22Rv1 (cell line): ENCODE measurements at regions not wholly inside any gene's neighbourhood (a gene's known extent, or its start where the extent isn't known, plus 50 kb on each side); places are given as distances from the start of the nearest gene placed in this dataset.

Experiments used
- H3K27ac ChIP-seq: fragments of 450-650 bp; 2 replicates; pipeline ENCODE4 v1.5.1; 2017
- CTCF ChIP-seq: fragments of 450-650 bp; IDR thresholded peaks from 2 replicates; pipeline ENCODE4 v1.5.1; 2017; ENCODE audit warnings: mild to moderate bottlenecking
- ZFX ChIP-seq: fragments of 450-650 bp; IDR thresholded peaks from 2 replicates; pipeline ENCODE4 v1.6.1; 2017; ENCODE audit warnings: antibody characterized with exemption, borderline replicate concordance

GRCh38 chr18:78618726-78619125 is 360.9 kb upstream of the SALL3 start:
- TF ChIP-seq CTCF = no peak
- no peak for TF ChIP-seq ZFX
- H3K27ac ChIP-seq = no peak overlapping the region

- TF ChIP-seq ZFX (no peak), CTCF (no peak)
- no peak overlapping the region for H3K27ac ChIP-seq
Observed at GRCh38 chr18:78619854-78620253, 359.8 kb upstream of the SALL3 start.

- TF ChIP-seq CTCF = no peak
- TF ChIP-seq ZFX = no peak
- H3K27ac ChIP-seq = no peak overlapping the region
Observed at GRCh38 chr18:78620326-78620725, 359.3 kb upstream of the SALL3 start.

GRCh38 chr18:78621141-78621755 is 358.4 kb upstream of the SALL3 start:
- no peak overlapping the region for H3K27ac ChIP-seq
- no peak for TF ChIP-seq ZFX
- TF ChIP-seq CTCF = no peak

GRCh38 chr18:78622251-78622906 is 357.2 kb upstream of the SALL3 start:
- TF ChIP-seq CTCF (no peak), ZFX (no peak)
- H3K27ac ChIP-seq = no peak overlapping the region

GRCh38 chr18:78622907-78623541 is 356.6 kb upstream of the SALL3 start:
- TF ChIP-seq CTCF = no peak
- no peak for TF ChIP-seq ZFX
- no peak overlapping the region for H3K27ac ChIP-seq

GRCh38 chr18:78624646-78625279 is 354.9 kb upstream of the SALL3 start:
- TF ChIP-seq ZFX (no peak), CTCF (no peak)
- H3K27ac ChIP-seq = no peak overlapping the region
